ENCODE measurements at regions not wholly inside any gene's neighbourhood (a gene's known extent, or its start where the extent isn't known, plus 50 kb on each side); places are given as distances from the start of the nearest gene placed in this dataset.

DNA sequence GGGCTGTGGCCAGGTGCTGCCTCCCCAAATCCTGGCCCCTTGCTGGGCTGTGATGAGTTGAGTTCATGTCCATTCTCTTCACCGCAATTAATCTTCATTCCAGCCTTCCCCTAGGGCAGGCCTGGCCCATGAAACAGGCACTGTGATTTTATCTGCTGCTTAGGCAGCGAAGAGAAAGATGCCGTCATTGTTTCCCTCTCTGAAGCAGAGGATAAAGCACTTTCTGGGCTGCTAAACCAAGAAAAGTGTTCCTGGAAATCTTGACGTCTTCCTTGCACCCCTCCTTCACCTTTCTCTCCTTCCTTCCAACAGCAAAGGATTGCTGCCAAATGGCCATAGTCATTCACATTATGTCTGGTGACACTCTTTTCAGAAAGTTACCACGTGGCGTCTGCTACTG, 265.9 kb downstream of the ZEB1 start:
- intact Hi-C loops (cut with DNase I): no loop called here
- H3K27ac ChIP-seq (ENCODE audit: low read depth in 2 of 2, low read length in 2 of 2): no peak overlapping the region
- no peak for FAIRE-seq

DNA sequence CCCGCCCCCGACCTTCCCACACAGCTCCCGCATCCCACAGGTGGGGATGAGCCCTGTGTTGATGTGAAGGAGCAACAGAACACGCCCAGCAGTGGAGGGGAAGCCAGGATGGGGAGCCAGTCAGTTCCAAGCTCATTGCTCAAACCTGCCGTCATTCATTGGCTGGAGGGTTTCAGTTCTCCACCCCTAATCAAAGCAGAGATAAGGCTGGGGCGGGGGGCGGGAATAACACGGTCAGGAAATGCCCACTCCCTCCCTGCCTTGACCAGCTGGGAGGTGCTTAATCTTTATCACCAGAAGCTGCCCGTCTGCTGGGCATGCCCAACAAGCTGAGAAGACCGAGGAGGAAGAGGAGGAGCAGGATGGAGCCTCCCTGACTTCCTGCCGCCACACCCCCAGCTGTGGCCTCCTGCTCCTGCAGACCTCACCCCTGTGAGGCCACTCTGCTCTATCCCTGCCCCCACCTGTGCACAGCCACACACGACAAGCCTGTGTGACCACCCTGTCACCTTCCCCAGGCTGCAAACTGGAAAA, 265.1 kb downstream of the ZEB1 start:
- Histone ChIP-seq H3K27ac (ENCODE audit: low read depth in 2 of 2, low read length in 2 of 2) (no peak overlapping the region), H3K4me3 (ENCODE audit: low read length in 3 of 3) (no peak overlapping the region), H3K27me3 (ENCODE audit: control insufficient read depth, insufficient read depth, low read length) (no peaks in the 10 kb centered on the region), H3K36me3 (ENCODE audit: control insufficient read depth in 2 of 3, insufficient read depth in 3 of 3, low read length in 3 of 3) (no peaks in the 10 kb centered on the region), H3K4me1 (ENCODE audit: control insufficient read depth in 2 of 3, insufficient read depth in 2 of 3, low read depth in 1 of 3, low read length in 3 of 3) (peaks cover 0 to 21% (median 4%) of the 10 kb centered on the region in 3 donors), H3K9me3 (ENCODE audit: control insufficient read depth in 2 of 3, insufficient read depth in 1 of 3, low read length in 3 of 3) (no peaks in the 10 kb centered on the region), H3K9ac (ENCODE audit: low read length in 3 of 3) (no peak overlapping the region)
- TF ChIP-seq, protein P1, sequence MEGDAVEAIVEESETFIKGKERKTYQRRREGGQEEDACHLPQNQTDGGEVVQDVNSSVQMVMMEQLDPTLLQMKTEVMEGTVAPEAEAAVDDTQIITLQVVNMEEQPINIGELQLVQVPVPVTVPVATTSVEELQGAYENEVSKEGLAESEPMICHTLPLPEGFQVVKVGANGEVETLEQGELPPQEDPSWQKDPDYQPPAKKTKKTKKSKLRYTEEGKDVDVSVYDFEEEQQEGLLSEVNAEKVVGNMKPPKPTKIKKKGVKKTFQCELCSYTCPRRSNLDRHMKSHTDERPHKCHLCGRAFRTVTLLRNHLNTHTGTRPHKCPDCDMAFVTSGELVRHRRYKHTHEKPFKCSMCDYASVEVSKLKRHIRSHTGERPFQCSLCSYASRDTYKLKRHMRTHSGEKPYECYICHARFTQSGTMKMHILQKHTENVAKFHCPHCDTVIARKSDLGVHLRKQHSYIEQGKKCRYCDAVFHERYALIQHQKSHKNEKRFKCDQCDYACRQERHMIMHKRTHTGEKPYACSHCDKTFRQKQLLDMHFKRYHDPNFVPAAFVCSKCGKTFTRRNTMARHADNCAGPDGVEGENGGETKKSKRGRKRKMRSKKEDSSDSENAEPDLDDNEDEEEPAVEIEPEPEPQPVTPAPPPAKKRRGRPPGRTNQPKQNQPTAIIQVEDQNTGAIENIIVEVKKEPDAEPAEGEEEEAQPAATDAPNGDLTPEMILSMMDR (IDR thresholded peaks at IDR 0.05; ENCODE audit: borderline replicate concordance, extremely low read depth, insufficient read depth): no peak
- DNase-seq (no peak), FAIRE-seq (no peak)
- intact Hi-C loops (cut with DNase I): no loop called here

More for the DNA sequence above, 265.9 kb downstream of the ZEB1 start:
- Histone ChIP-seq H3K36me3 (ENCODE audit: control insufficient read depth in 2 of 3, insufficient read depth in 3 of 3, low read length in 3 of 3) (no peaks in the 10 kb centered on the region), H3K27me3 (ENCODE audit: control insufficient read depth, insufficient read depth, low read length) (no peaks in the 10 kb centered on the region), H3K4me3 (ENCODE audit: low read length in 3 of 3) (no peak overlapping the region), H3K9me3 (ENCODE audit: control insufficient read depth in 2 of 3, insufficient read depth in 1 of 3, low read length in 3 of 3) (no peaks in the 10 kb centered on the region), H3K4me1 (ENCODE audit: control insufficient read depth in 2 of 3, insufficient read depth in 2 of 3, low read depth in 1 of 3, low read length in 3 of 3) (peaks cover 0 to 21% (median 4%) of the 10 kb centered on the region in 3 donors), H3K9ac (ENCODE audit: low read length in 3 of 3) (no peak overlapping the region)
- TF ChIP-seq, protein P1 (IDR thresholded peaks at IDR 0.05; ENCODE audit: borderline replicate concordance, extremely low read depth, insufficient read depth): no peak
- DNase-seq: no peak

DNA sequence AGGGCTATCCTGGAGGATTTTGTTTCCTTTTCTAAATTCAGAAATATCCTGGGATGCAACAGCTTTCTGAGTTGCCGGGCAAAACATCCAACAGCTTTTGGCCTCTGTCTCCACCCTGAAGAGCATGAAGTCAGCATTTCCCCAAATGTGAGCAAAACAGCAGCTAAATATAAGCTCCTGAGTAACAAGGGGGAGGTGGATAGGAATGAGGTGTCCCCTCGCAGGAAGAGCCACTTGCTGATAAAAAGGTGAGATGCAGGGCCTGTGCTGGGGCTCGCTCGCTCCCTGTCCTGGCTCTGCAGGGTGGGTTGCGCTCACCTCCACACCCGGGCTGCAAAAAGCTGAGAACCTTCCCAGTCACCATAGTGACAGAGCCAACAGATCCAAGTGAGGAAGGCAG, 264.3 kb downstream of the ZEB1 start:
- Histone ChIP-seq H3K9me3 (ENCODE audit: control insufficient read depth in 2 of 3, insufficient read depth in 1 of 3, low read length in 3 of 3) (no peaks in the 10 kb centered on the region), H3K36me3 (ENCODE audit: control insufficient read depth in 2 of 3, insufficient read depth in 3 of 3, low read length in 3 of 3) (no peaks in the 10 kb centered on the region), H3K4me1 (ENCODE audit: control insufficient read depth in 2 of 3, insufficient read depth in 2 of 3, low read depth in 1 of 3, low read length in 3 of 3) (peaks cover 0 to 21% (median 4%) of the 10 kb centered on the region in 3 donors), H3K4me3 (ENCODE audit: low read length in 3 of 3) (no peak overlapping the region), H3K27ac (ENCODE audit: low read depth in 2 of 2, low read length in 2 of 2) (no peak overlapping the region), H3K27me3 (ENCODE audit: control insufficient read depth, insufficient read depth, low read length) (no peaks in the 10 kb centered on the region), H3K9ac (ENCODE audit: low read length in 3 of 3) (peak overlapping the region in 1 of 3 donors; percentile 5)
- DNase-seq (no peak), FAIRE-seq (no peak)
- TF ChIP-seq, protein P1 (IDR thresholded peaks at IDR 0.05; ENCODE audit: borderline replicate concordance, extremely low read depth, insufficient read depth): no peak
- intact Hi-C loops (cut with DNase I): no loop called here
